Glutamatergic neuron (in vitro differentiated cells): ENCODE measurements at regions not wholly inside any gene's neighbourhood (a gene's known extent, or its start where the extent isn't known, plus 50 kb on each side); places are given as distances from the start of the nearest gene placed in this dataset.

Experiments
- DNase-seq: peaks from one replicate; pipeline ENCODE4 v3.0.0; 2022
- H3K27ac Mint-ChIP-seq: one replicate; pipeline ENCODE4 v1.8.0; 2020; ENCODE audit warnings: mild to moderate bottlenecking, mixed read lengths, inconsistent platforms; ENCODE audit not compliant: unreplicated experiment
- H3K27me3 Mint-ChIP-seq: one replicate; pipeline ENCODE4 v1.8.0; 2020; ENCODE audit warnings: mild to moderate bottlenecking, moderate library complexity, mixed read lengths, inconsistent platforms; ENCODE audit not compliant: unreplicated experiment
- H3K36me3 Mint-ChIP-seq: one replicate; pipeline ENCODE4 v1.8.0; 2020; ENCODE audit warnings: mild to moderate bottlenecking, mixed read lengths, inconsistent platforms; ENCODE audit not compliant: unreplicated experiment
- H3K4me1 Mint-ChIP-seq: one replicate; pipeline ENCODE4 v1.8.0; 2020; ENCODE audit warnings: mild to moderate bottlenecking, low read depth, mixed read lengths, inconsistent platforms; ENCODE audit not compliant: unreplicated experiment
- H3K4me3 Mint-ChIP-seq: one replicate; pipeline ENCODE4 v1.8.0; 2020; ENCODE audit warnings: mild to moderate bottlenecking, mixed read lengths, inconsistent platforms; ENCODE audit not compliant: unreplicated experiment
- H3K9me3 Mint-ChIP-seq: one replicate; pipeline ENCODE4 v1.8.0; 2020; ENCODE audit warnings: mild to moderate bottlenecking, moderate library complexity, mixed read lengths, inconsistent platforms; ENCODE audit not compliant: unreplicated experiment
- CTCF ChIP-seq: fragments of 200-600 bp; sonication (generic); IDR thresholded peaks from one replicate; pipeline ENCODE4 v1.5.0; 2021; ENCODE audit not compliant: partially characterized antibody, unreplicated experiment

- H3K27me3 Mint-ChIP-seq, result peaks cover 7% of the 10 kb centered on the region
- H3K36me3 Mint-ChIP-seq, result no peaks in the 10 kb centered on the region
- H3K9me3 Mint-ChIP-seq, result no peaks in the 10 kb centered on the region
- no peak overlapping the region for H3K4me3 Mint-ChIP-seq
- H3K27ac Mint-ChIP-seq, result no peak overlapping the region
- no peak for TF ChIP-seq CTCF
- no peak for DNase-seq
- peaks cover 19% of the 10 kb centered on the region for H3K4me1 Mint-ChIP-seq
Observed at GRCh38 chr6:166744223-166745134, 117.4 kb upstream of the RPS6KA2 start.

GRCh38 chr6:166743406-166744222, 116.6 kb upstream of the RPS6KA2 start:
- Mint-ChIP-seq H3K36me3 (no peaks in the 10 kb centered on the region), H3K27me3 (peaks cover 7% of the 10 kb centered on the region), H3K9me3 (no peaks in the 10 kb centered on the region), H3K27ac (no peak overlapping the region), H3K4me3 (no peak overlapping the region), H3K4me1 (peaks cover 21% of the 10 kb centered on the region)
- DNase-seq, result no peak
- TF ChIP-seq CTCF, result no peak

DNA sequence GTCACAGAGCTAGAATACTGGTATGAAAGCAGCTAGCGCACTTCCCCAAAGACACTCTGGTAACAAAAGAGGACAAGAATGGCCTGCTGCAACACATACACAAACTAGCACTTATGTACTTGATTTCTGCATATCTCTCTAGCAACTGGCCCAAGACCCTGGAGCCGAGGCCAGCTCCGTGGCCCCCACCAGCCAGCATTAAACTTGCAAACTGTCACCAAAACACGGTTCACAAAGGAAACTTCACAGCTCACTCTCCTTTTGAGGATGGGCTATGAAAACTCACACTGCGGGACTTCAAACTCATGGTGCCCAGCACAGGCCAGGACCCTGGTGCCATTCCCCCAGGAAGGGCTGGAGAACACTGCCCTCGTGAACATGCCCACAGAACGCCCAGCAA, 115.9 kb upstream of the RPS6KA2 start:
- H3K36me3 Mint-ChIP-seq, result no peaks in the 10 kb centered on the region
- DNase-seq, result no peak
- H3K27me3 Mint-ChIP-seq, result peaks cover 7% of the 10 kb centered on the region
- no peak overlapping the region for H3K27ac Mint-ChIP-seq
- peaks cover 19% of the 10 kb centered on the region for H3K4me1 Mint-ChIP-seq
- no peak overlapping the region for H3K4me3 Mint-ChIP-seq
- no peaks in the 10 kb centered on the region for H3K9me3 Mint-ChIP-seq
- no peak for TF ChIP-seq CTCF

DNA sequence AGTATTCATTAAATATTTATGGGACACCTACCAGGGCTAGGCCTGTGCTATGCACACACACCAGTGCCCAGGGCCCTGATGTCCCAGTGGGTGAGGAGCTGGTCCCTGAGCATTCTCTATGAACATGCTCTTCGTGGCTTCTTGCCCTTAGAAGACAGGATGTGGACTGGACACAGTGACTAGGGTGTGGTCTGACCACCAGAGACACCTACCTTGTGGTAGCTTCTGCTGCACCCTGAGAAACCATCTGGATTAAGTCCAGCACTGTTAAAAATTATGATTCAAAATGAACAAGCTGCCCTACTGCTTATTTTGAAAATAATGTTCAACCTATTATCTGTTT, 112.9 kb upstream of the RPS6KA2 start:
- Mint-ChIP-seq H3K4me3 (no peak overlapping the region), H3K27me3 (peaks cover 4% of the 10 kb centered on the region), H3K27ac (no peak overlapping the region), H3K9me3 (no peaks in the 10 kb centered on the region), H3K4me1 (peaks cover 14% of the 10 kb centered on the region), H3K36me3 (no peaks in the 10 kb centered on the region)
- no peak for DNase-seq
- no peak for TF ChIP-seq CTCF
